A549 (cell line): ENCODE measurements at regions not wholly inside any gene's neighbourhood (a gene's known extent, or its start where the extent isn't known, plus 50 kb on each side); places are given as distances from the start of the nearest gene placed in this dataset.
"Not testable (repeated sequence)": the region's sequence is repeated elsewhere in the genome, so short reads cannot be mapped to it uniquely, and the experiment has no call there.

ENCODE experiments used
- ATAC-seq, 2 experiments: fragments of 200-7000 bp in 1 of 2; fragments of >200 bp in 1 of 2; cut with Nextera tagmentation in 1 of 2; cut with Tn5 transposase in 1 of 2; 3 replicates each; pipeline versions ENCODE4 v1.8.0 to v1.9.1; 2018 to 2020; ENCODE audit warnings: mild to moderate bottlenecking in 1 of 2, moderate library complexity in 1 of 2
- CTCF ChIA-PET: fragments of 300-600 bp; sonication (Branson Sonifier 250); formaldehyde crosslinking; extraction: SDS; loops from one replicate; lab custom pipeline; 2021; ENCODE audit warnings: antibody characterized with exemption, inconsistent platforms; lab: Yijun Ruan, JAX
- POLR2A ChIA-PET: fragments of 350-600 bp; formaldehyde crosslinking; extraction: SDS; loops from one replicate; lab custom pipeline; 2021; ENCODE audit warnings: antibody characterized with exemption, inconsistent platforms; lab: Yijun Ruan, JAX
- DNase-seq, 2 experiments: peaks; one replicate each; pipeline versions ENCODE4 v3.0.0 to v3.0.0-alpha.2; 2011 to 2016; ENCODE audit warnings: low read depth in 1 of 2, low spot score in 1 of 2
- FAIRE-seq: peaks from 2 replicates; lab custom pipeline; 2011; peaks lifted over from hg19 to GRCh38; lab: Jason Lieb, UNC
- H3K27ac ChIP-seq, 2 experiments: fragments of >200 bp; sonication (Bioruptor Twin); formaldehyde crosslinking; 3 replicates each; pipeline ENCODE4 v1.5.1; 2016 to 2017
- H3K4me1 ChIP-seq: fragments of >200 bp; sonication (Bioruptor Twin); formaldehyde crosslinking; 3 replicates; pipeline ENCODE4 v1.6.1; 2016
- H3K4me2 ChIP-seq: fragments of >200 bp; sonication (Bioruptor Twin); formaldehyde crosslinking; 3 replicates; pipeline ENCODE4 v1.6.1; 2016
- H3K4me3 ChIP-seq: fragments of >200 bp; sonication (Bioruptor Twin); formaldehyde crosslinking; 3 replicates; pipeline ENCODE4 v1.5.1; 2016
- H3K9me3 ChIP-seq: fragments of >200 bp; sonication (Bioruptor Twin); formaldehyde crosslinking; 3 replicates; pipeline ENCODE4 v1.6.1; 2016
- CEBPB ChIP-seq, 2 experiments: fragments of >200 bp in 1 of 2; sonication (Bioruptor Twin) in 1 of 2; formaldehyde crosslinking in 1 of 2; IDR thresholded peaks; 2 replicates each; pipeline ENCODE4 v1.6.1; 2012 to 2016
- CHD2 ChIP-seq: fragments of 150-350 bp; IDR thresholded peaks from 2 replicates; pipeline ENCODE4 v1.6.1; 2014; ENCODE audit warnings: low read length; ENCODE audit not compliant: partially characterized antibody
- CHD4 ChIP-seq: fragments of 200-600 bp; sonication (generic); IDR thresholded peaks from 2 replicates; pipeline ENCODE4 v1.6.1; 2016; ENCODE audit warnings: antibody characterized with exemption, mild to moderate bottlenecking, borderline replicate concordance
- EHF ChIP-seq: fragments of 250-450 bp; sonication (Bioruptor Pico); IDR thresholded peaks from 2 replicates; pipeline ENCODE4 v1.5.0; 2020; ENCODE audit warnings: mild to moderate bottlenecking
- FOSB ChIP-seq: fragments of 250-450 bp; sonication (Bioruptor Pico); IDR thresholded peaks from 2 replicates; pipeline ENCODE4 v1.5.0; 2020; ENCODE audit warnings: mild to moderate bottlenecking, moderate library complexity
- GATA3 ChIP-seq: IDR thresholded peaks from 2 replicates; pipeline ENCODE4 v1.6.1; 2012; ENCODE audit warnings: borderline replicate concordance
- HEYL ChIP-seq: fragments of 250-450 bp; sonication (Bioruptor Pico); IDR thresholded peaks from 2 replicates; pipeline ENCODE4 v1.8.0; 2021; ENCODE audit warnings: mild to moderate bottlenecking, moderate library complexity
- HOXB13 ChIP-seq: fragments of 250-450 bp; sonication (Bioruptor Pico); IDR thresholded peaks from 2 replicates; pipeline ENCODE4 v1.5.0; 2020; ENCODE audit warnings: low read depth, mild to moderate bottlenecking, moderate library complexity
- HOXB5 ChIP-seq: fragments of 250-450 bp; sonication (Bioruptor Pico); IDR thresholded peaks from 2 replicates; pipeline ENCODE4 v1.5.0; 2020; ENCODE audit warnings: mild to moderate bottlenecking, moderate library complexity
- JUN ChIP-seq, 2 experiments: fragments of >200 bp; sonication (Bioruptor Twin); formaldehyde crosslinking; IDR thresholded peaks; 2 replicates in 1 of 2; 3 replicates in 1 of 2; pipeline ENCODE4 v1.6.1; 2016 to 2017
- MAFK ChIP-seq: fragments of 450-650 bp; IDR thresholded peaks from 2 replicates; pipeline ENCODE4 v1.6.1; 2014; ENCODE audit not compliant: partially characterized antibody
- MAZ ChIP-seq: fragments of 150-350 bp; IDR thresholded peaks from 2 replicates; pipeline ENCODE4 v1.6.1; 2014; ENCODE audit warnings: antibody characterized with exemption, low read depth, low read length, borderline replicate concordance
- NFE2L2 ChIP-seq: fragments of 150-350 bp; conservative IDR thresholded peaks from 2 replicates; pipeline ENCODE4 v1.6.1; 2014; ENCODE audit warnings: low read length
- NPAS2 ChIP-seq: fragments of 250-450 bp; sonication (Bioruptor Pico); IDR thresholded peaks from 2 replicates; pipeline ENCODE4 v1.8.0; 2022; ENCODE audit warnings: mild to moderate bottlenecking, moderate library complexity, borderline replicate concordance
- POLR2AphosphoS2 ChIP-seq: conservative IDR thresholded peaks from 2 replicates; pipeline ENCODE4 v1.6.1; 2012; ENCODE audit warnings: low read length, improper control_type of control experiment, inconsistent platforms
- RARB ChIP-seq: fragments of 250-450 bp; sonication (Bioruptor Pico); IDR thresholded peaks from 2 replicates; pipeline ENCODE4 v1.8.0; 2021; ENCODE audit warnings: mild to moderate bottlenecking, moderate library complexity
- RNF2 ChIP-seq: fragments of 200-600 bp; sonication (generic); IDR thresholded peaks from 2 replicates; pipeline ENCODE4 v1.6.1; 2016; ENCODE audit warnings: low read depth, mild to moderate bottlenecking, antibody characterized with exemption, moderate library complexity, borderline replicate concordance
- SMC3 ChIP-seq: fragments of >200 bp; sonication (Bioruptor Twin); formaldehyde crosslinking; IDR thresholded peaks from 3 replicates; pipeline ENCODE4 v1.6.1; 2018; ENCODE audit warnings: inconsistent platforms
- TFCP2L1 ChIP-seq: fragments of 250-450 bp; sonication (Bioruptor Pico); IDR thresholded peaks from 2 replicates; pipeline ENCODE4 v1.5.0; 2021; ENCODE audit warnings: mild to moderate bottlenecking
- ZFP36 ChIP-seq: fragments of 450-650 bp; IDR thresholded peaks from 2 replicates; pipeline ENCODE4 v1.6.1; 2014; ENCODE audit warnings: borderline replicate concordance; ENCODE audit not compliant: partially characterized antibody
- ZSCAN20 ChIP-seq: fragments of 250-450 bp; sonication (Bioruptor Pico); IDR thresholded peaks from 2 replicates; pipeline ENCODE4 v1.8.0; 2022; ENCODE audit warnings: mild to moderate bottlenecking, moderate library complexity
- WGBS: methylation state at CpG from one replicate; pipeline ENCODE4 v1.1.6; 2017; ENCODE audit errors: missing lambda C conversion rate; 5-methylcytosine and 5-hydroxymethylcytosine counted together
- TF ChIP-seq, protein P1 (sequence below): fragments of >200 bp; sonication (Bioruptor Twin); formaldehyde crosslinking; IDR thresholded peaks from 3 replicates; pipeline ENCODE4 v1.5.1; 2016
- TF ChIP-seq, protein P2 (sequence below): fragments of 450-650 bp; IDR thresholded peaks from 2 replicates; pipeline ENCODE4 v1.6.1; 2014; ENCODE audit warnings: antibody characterized with exemption

DNA sequence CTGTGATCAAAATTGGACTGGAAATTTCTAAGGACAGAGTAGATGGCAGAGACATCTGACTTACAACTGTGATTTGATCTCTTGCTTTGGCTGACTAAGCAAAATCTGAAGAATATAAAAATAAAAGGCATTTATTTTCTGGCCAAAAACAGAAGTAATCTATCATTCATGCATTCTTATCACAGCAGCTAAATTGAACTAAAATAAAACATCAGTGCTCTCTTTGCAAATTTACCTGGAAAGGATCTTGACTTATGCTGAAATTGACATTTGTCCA lies 81.4 kb upstream of the ZNF678 start:
- Histone ChIP-seq H3K4me2 (no peak overlapping the region), H3K4me3 (no peak overlapping the region), H3K4me1 (no peaks in the 10 kb centered on the region), H3K9me3 (peaks cover 7% of the 10 kb centered on the region; the same call in 2 of the 3 replicates), H3K27ac (no peak overlapping the region)
- ChIA-PET CTCF (interaction anchor here (0.8 to 1.5 kb wide), 10 partner anchors 14 to 655 kb away, joined by 3 to 5 read pairs (median 3); no protein-coding TSS in a partner anchor), POLR2A (no interaction called here)
- ATAC-seq (no peak), FAIRE-seq (no peak), DNase-seq (no peak)
- TF ChIP-seq ZFP36 (no peak), POLR2AphosphoS2 (no peak), MAFK (peak; percentile 80), NPAS2 (CRISPR knock-in tag) (no peak), EHF (CRISPR knock-in tag) (no peak)

DNA sequence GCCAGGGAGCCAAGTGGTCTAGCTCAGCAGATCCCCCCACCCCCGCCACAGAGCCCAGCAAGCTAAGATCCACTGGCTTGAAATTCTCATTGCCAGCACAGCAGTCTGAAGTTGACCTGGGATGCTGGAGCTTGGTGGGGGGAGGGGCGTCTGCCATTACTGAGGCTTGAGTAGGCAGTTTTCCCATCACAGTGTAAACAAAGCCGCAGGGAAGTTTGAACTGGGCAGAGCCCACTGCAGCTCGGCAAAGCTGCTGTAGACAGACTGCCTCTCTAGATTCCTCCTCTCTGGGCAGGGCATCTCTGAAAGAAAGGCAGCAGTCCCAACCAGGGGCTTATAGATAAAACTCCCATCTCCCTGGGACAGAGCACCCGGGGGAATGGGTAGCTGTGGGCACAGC lies 89.3 kb upstream of the ZNF678 start:
- H3K9me3 ChIP-seq, POLR2A ChIA-PET, H3K4me3 ChIP-seq, ATAC-seq, H3K27ac ChIP-seq, H3K4me2 ChIP-seq, FAIRE-seq, DNase-seq, H3K4me1 ChIP-seq, CTCF ChIA-PET: not testable (repeated sequence)
- WGBS, result 0% methylated on average over 3 of the region's 5 CpGs

DNA sequence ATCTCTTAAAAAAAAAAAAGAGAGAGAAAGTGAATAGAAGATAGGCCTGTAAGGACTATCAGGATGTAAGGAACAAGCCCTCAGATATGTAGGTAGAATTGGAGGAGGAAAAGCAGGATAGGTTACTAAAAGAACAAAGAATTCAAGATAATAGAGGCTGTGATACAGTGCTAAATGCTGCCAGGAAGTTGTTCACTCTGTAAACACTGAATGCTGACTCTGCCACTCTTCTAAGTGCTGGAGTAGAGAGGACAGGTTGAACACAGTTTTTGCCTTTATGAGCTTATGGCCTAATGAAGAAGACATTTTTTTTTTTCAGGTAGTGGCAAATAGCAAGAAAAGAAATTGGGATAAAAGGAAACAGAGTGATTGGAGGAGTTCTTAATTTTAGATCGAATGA lies 90.6 kb upstream of the ZNF678 start:
- POLR2A ChIA-PET, result no interaction called here

DNA sequence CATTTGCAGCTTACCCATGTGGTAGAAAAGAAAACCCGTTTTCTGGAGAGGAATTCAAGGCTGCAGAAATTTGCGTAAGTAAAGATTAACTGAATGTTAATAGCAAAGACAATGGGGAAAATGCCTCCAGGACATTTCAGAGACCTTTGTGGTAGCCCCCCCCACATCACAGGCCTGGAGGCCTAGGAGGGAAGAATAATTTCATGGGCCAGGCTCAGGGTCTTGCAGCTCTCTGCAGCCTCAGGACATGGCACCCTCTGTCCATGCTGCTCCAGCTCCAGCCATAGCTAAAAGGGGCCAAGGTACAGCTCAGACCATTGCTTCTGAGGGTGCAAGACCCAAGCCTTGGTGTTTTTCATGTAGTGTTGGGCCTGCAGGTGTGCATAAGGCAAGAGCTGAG lies 92.7 kb upstream of the ZNF678 start:
- WGBS, result 47% methylated on average over 2 of the region's 2 CpGs
- no peak for FAIRE-seq
- H3K4me2 ChIP-seq, result no peak overlapping the region
- H3K9me3 ChIP-seq, result peaks cover 9% of the 10 kb centered on the region; the same call in 2 of the 3 replicates
- no peak for ATAC-seq
- ChIA-PET POLR2A (no interaction called here), CTCF (no interaction called here)
- H3K27ac ChIP-seq, result no peak overlapping the region
- no peak for TF ChIP-seq RARB (CRISPR knock-in tag)
- no peak for TF ChIP-seq FOSB (CRISPR knock-in tag)
- TF ChIP-seq NPAS2 (CRISPR knock-in tag), result no peak
- no peak for TF ChIP-seq POLR2AphosphoS2
- no peak for TF ChIP-seq GATA3
- TF ChIP-seq, protein P1, sequence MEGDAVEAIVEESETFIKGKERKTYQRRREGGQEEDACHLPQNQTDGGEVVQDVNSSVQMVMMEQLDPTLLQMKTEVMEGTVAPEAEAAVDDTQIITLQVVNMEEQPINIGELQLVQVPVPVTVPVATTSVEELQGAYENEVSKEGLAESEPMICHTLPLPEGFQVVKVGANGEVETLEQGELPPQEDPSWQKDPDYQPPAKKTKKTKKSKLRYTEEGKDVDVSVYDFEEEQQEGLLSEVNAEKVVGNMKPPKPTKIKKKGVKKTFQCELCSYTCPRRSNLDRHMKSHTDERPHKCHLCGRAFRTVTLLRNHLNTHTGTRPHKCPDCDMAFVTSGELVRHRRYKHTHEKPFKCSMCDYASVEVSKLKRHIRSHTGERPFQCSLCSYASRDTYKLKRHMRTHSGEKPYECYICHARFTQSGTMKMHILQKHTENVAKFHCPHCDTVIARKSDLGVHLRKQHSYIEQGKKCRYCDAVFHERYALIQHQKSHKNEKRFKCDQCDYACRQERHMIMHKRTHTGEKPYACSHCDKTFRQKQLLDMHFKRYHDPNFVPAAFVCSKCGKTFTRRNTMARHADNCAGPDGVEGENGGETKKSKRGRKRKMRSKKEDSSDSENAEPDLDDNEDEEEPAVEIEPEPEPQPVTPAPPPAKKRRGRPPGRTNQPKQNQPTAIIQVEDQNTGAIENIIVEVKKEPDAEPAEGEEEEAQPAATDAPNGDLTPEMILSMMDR, result no peak
- no peak for TF ChIP-seq TFCP2L1
- no peak for TF ChIP-seq NFE2L2
- TF ChIP-seq ZFP36, result no peak
- no peaks in the 10 kb centered on the region for H3K4me1 ChIP-seq
- no peak for DNase-seq
- H3K4me3 ChIP-seq, result no peak overlapping the region

More for the DNA sequence above, 90.6 kb upstream of the ZNF678 start:
- CTCF ChIA-PET, result no interaction called here
- FAIRE-seq (no peak), ATAC-seq (no peak), DNase-seq (no peak)
- 5% methylated on average over 1 of the region's 1 CpG for WGBS
- Histone ChIP-seq H3K4me3 (no peak overlapping the region), H3K4me1 (no peaks in the 10 kb centered on the region), H3K4me2 (no peak overlapping the region), H3K27ac (no peak overlapping the region), H3K9me3 (peaks cover 9% of the 10 kb centered on the region; the same call in 2 of the 3 replicates)
- TF ChIP-seq SMC3, result no peak
- no peak for TF ChIP-seq HOXB13
- TF ChIP-seq HEYL (CRISPR knock-in tag), result no peak
- no peak for TF ChIP-seq MAZ
- no peak for TF ChIP-seq TFCP2L1
- no peak for TF ChIP-seq ZSCAN20 (CRISPR knock-in tag)
- no peak for TF ChIP-seq HOXB5 (CRISPR knock-in tag)
- no peak for TF ChIP-seq CHD4
- TF ChIP-seq GATA3, result no peak
- TF ChIP-seq JUN (IDR thresholded peaks at IDR 0.05), result no peak
- TF ChIP-seq POLR2AphosphoS2, result no peak
- TF ChIP-seq, protein P2, sequence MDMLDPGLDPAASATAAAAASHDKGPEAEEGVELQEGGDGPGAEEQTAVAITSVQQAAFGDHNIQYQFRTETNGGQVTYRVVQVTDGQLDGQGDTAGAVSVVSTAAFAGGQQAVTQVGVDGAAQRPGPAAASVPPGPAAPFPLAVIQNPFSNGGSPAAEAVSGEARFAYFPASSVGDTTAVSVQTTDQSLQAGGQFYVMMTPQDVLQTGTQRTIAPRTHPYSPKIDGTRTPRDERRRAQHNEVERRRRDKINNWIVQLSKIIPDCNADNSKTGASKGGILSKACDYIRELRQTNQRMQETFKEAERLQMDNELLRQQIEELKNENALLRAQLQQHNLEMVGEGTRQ, result no peak
- TF ChIP-seq NFE2L2, result no peak
- no peak for TF ChIP-seq NPAS2 (CRISPR knock-in tag)
- no peak for TF ChIP-seq CHD2
- TF ChIP-seq CEBPB (IDR thresholded peaks at IDR 0.05), result no peak
- no peak for TF ChIP-seq RNF2
